GM21381 (cell line): ENCODE measurements at regions not wholly inside any gene's neighbourhood (a gene's known extent, or its start where the extent isn't known, plus 50 kb on each side); places are given as distances from the start of the nearest gene placed in this dataset.
"Not testable (repeated sequence)": the region's sequence is repeated elsewhere in the genome, so short reads cannot be mapped to it uniquely, and the experiment has no call there.

Experiments
- ATAC-seq: cut with Tn5 transposase; IDR thresholded peaks from one replicate; pipeline ENCODE4 v1.9.1; 2021; ENCODE audit warnings: mild to moderate bottlenecking, moderate library complexity; ENCODE audit not compliant: unreplicated experiment

- ATAC-seq, result no peak
Measured at GRCh38 chr3:88000853-88001252, 58.0 kb downstream of the CGGBP1 start.

DNA sequence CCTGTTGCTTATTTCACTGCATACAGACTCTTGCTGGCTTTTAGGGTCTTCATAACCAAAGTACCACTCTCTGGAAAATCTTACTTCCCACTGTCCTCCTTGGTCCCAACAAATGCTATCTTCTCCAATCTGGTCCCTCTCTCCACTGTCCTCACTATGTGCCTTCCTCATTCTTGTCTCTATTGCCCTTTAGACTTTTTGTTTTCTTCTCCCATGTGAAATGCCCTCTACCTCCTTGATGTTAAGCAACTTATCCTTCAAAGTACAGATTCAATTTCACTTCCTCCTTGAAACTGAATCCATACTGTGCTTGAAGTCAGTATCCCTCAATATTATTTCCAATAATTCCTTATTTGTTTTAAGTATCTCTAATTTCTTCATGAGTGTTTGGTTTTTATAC, 60.8 kb downstream of the CGGBP1 start:
- no peak for ATAC-seq

DNA sequence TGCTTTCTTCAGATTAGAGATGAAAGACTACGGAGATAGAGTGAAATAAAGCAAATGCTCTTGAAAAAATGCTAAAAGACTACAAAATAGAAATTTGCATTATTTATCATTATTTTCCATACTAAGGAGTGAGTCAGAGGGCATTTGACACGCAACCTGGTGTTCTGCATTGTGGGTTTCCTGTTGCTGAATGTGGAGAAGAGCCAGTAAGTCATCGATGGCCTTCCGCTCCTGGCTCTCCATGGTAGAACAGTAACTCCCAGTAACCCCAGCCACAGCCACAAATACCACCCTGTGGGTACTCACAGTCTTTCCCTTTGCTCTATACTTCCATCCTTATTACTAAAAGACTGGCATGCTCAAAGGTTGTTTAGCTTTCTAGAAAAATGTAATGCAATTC, 61.5 kb downstream of the CGGBP1 start:
- peak; percentile 93 for ATAC-seq

DNA sequence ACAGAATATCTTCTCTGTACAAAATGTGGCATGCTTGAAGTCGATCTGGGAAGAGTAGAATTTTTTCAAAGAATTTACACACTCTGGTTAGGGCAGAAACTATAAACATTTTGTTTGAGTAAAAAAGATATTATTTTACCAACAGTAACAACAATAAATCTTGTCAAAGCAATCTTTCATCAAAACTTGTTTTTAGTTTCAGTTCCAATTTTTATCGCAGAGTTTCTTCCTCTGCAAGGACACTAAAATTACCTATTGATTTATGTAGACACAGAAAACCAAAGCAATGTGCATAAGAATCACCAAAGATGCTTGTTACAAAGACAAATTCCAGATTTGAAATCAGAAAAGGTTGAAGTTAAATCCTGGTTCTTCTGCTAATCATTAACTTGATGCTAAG, 61.9 kb downstream of the CGGBP1 start:
- peak; percentile 6 for ATAC-seq

GRCh38 chr3:87993566-87993965, 65.2 kb downstream of the CGGBP1 start:
- no peak for ATAC-seq

- no peak for ATAC-seq
Measured at GRCh38 chr3:87987952-87988351, 70.9 kb downstream of the CGGBP1 start.

DNA sequence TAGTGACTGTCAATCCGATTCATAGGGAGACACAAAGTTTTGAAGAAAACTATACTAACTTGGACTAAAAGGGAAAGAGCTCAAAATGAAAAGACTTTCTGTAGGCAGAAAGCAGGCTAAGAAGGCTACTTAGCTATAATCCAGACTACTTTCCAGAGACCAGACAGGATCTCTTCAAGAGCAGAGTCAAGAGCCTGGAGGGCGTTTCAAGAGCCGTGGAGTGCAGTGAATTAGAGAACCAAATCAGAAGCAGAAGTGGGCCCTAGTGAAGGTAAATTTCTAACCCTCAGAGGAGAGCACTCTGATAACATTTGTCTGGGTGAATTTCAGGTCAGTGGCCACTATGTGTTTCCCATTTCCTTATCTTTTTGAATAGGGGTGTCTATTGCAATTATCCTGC, 76.4 kb downstream of the CGGBP1 start:
- no peak for ATAC-seq

GRCh38 chr3:87979527-87979926, 79.3 kb downstream of the CGGBP1 start:
- no peak for ATAC-seq

DNA sequence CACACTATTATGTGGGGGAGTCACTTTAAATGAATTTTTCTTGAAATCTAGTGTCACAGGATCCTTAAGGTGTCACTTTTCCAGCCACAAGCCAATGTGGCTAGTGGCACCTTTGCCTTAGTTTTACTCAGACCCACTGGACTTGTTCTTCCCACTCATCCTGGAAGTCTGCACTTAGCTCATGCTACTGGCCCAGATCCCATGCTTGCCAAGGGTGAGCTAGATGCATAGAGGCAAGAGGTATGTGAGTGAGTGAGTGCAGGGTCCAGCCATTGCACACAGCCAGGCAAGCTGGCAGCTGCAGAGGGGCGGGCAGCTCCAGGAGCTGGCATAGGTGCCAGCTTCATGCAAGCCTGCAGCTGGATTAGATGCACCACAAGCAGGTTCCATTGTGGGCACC, 81.0 kb downstream of the CGGBP1 start:
- ATAC-seq, result no peak

DNA sequence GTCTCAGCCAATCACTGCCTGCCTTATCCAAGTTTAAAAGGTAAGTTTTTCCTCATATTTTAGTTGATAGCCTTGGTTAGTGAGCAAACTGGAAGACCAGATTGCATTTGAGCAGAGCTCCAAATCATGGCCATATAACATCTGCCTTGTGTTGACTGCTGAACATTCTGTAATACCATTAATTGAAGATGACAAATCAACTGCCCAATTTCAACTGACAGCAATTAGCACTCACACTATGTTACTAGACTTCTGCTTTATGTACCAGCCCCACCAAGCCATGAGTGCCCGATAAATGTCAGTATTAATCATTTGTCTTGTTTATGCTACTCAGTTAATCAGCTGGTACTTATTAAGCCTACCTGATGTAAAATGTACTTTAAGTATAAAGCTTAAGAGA, 83.1 kb downstream of the CGGBP1 start:
- no peak for ATAC-seq

DNA sequence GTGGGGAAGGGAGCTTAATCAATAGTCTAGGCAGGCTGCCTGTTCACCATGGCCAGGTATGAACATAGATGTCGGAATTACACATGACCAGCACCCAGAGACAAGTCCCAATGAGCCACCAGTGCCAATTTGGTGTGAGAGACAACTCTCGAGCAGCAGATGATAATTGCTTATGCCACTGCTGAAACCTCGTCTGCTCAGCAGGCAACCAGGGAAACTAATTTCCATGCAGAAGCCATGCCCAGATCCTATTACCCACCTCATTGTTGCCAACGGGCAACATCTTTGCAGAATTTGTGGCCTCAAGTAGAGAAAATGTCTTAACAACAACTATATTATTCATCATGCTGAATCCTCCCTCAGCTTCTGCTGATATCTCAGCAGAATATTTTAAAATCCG, 84.9 kb downstream of the CGGBP1 start:
- ATAC-seq, result no peak

DNA sequence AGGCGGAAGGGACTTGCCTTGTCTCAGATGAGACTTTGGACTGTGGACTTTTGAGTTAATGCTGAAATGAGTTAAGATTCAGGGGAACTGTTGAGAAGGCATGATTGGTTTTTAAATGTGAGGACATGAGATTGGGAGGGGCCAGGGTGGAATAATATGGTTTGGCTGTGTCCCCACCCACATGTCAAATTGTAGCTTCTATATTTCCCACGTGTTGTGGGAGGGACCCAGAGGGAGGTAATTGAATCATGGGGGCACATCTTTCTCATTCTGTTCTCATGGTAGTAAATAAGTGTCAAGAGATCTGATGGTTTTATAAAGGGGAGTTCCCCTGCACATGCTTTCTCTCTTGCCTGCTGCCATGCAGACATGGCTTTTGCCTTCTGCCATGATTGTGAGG, 89.2 kb downstream of the CGGBP1 start:
- ATAC-seq, result no peak

GRCh38 chr3:87968668-87969067, 90.1 kb downstream of the CGGBP1 start:
- ATAC-seq, result no peak

DNA sequence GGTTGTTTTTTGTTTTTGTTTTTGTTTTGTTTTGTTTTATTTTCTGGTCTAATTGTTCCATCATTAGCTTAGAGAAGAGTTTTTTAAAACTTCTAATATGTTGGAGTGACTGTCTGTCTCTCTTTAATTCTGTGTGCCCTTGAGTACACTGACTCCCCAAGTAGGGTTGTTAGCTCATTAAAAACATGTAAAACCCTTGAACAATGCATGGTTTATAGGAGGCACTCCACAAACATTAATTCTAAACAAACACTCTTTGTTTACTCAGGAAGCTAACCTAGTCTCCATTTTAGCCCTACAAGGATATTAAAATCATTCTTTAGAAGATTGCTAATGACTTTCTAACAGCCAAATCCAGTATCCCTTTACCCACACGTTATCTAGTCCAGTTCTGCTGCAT, 100.5 kb downstream of the CGGBP1 start:
- ATAC-seq, result no peak

- ATAC-seq, result no peak
Measured at GRCh38 chr3:87957575-87957974, 101.2 kb downstream of the CGGBP1 start.

GRCh38 chr3:87949879-87950208, 109.0 kb downstream of the CGGBP1 start:
- no peak for ATAC-seq

- peak; percentile 87 for ATAC-seq
Measured at GRCh38 chr3:87949189-87949878, 109.5 kb downstream of the CGGBP1 start.

GRCh38 chr3:87946007-87946406, 112.8 kb downstream of the CGGBP1 start:
- not testable (repeated sequence) for ATAC-seq

DNA sequence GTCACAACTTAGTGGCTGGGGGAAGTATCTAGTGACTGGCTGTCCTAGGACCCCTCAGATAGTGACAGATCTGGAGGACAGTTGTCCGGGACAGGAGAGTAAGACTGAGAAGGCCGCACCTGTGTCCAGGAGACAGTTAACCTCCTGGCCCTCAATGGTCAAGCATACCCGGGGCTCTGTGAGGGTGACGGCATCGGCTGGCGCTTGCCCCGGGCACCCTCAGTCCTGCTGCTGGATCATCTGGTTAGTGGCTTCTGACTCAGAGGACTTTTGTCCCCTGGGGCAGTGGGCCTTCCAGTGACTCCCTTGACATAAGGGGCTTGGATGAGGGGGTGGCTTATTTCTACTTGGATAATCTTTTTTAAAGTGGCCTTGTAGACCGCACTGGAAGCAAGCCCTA, 116.5 kb downstream of the CGGBP1 start:
- not testable (repeated sequence) for ATAC-seq

DNA sequence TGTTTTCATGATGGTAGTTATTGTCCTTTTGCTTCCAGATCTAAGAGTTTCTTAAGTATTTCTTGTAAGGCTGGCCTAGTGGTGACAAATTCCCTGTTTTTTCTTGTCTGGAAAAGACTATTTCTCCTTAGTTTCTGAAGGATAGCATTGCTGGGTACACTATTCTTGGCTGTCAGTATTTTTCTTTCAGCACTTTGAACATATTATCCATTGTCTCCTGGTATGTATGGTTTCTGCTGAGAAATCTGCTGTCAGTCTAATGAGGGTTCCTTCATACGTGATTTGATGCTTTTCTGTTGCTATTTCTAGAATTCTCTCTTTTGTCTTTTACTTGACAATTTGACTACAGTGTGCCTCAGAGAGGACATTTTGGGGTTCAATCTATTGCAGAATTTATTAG, 134.3 kb downstream of the CGGBP1 start:
- no peak for ATAC-seq

- ATAC-seq, result no peak
Measured at GRCh38 chr3:87920549-87920948, 138.3 kb downstream of the CGGBP1 start.

- no peak for ATAC-seq
Measured at GRCh38 chr3:87901141-87901540, 157.7 kb downstream of the CGGBP1 start.

- no peak for ATAC-seq
Measured at GRCh38 chr3:87900061-87900460, 158.7 kb downstream of the CGGBP1 start.
